OCI-LY1 (cell line): ENCODE measurements at regions not wholly inside any gene's neighbourhood (a gene's known extent, or its start where the extent isn't known, plus 50 kb on each side); places are given as distances from the start of the nearest gene placed in this dataset.

Experiments
- H2AFZ ChIP-seq: fragments of 200-600 bp; sonication (generic), shearing (Covaris generic); 2 replicates; pipeline ENCODE4 v1.6.0; 2014; ENCODE audit warnings: antibody characterized with exemption, mild to moderate bottlenecking, low read length
- H3F3A ChIP-seq: fragments of 200-600 bp; sonication (generic), shearing (Covaris generic); 2 replicates; pipeline ENCODE4 v1.6.0; 2014; ENCODE audit warnings: mild to moderate bottlenecking, antibody characterized with exemption, low read length, moderate library complexity; ENCODE audit not compliant: insufficient read depth
- H3K27ac ChIP-seq: fragments of 200-600 bp; sonication (generic); 2 replicates; pipeline ENCODE4 v1.5.1; 2014; ENCODE audit warnings: low read length, mixed run types, mild to moderate bottlenecking, low read depth; ENCODE audit not compliant: poor library complexity, severe bottlenecking
- H3K27me3 ChIP-seq: fragments of 200-600 bp; sonication (generic); 2 replicates; pipeline ENCODE4 v1.6.0; 2014; ENCODE audit warnings: antibody characterized with exemption, mild to moderate bottlenecking, low read length, moderate library complexity; ENCODE audit not compliant: insufficient read depth
- H3K36me3 ChIP-seq: fragments of 200-600 bp; sonication (generic); 2 replicates; pipeline ENCODE4 v1.6.1; 2014; ENCODE audit warnings: mild to moderate bottlenecking, antibody characterized with exemption, low read length, moderate library complexity, mixed read lengths; ENCODE audit not compliant: insufficient read depth
- H3K4me1 ChIP-seq: fragments of 200-600 bp; sonication (generic); 2 replicates; pipeline ENCODE4 v1.5.1; 2014; ENCODE audit warnings: mild to moderate bottlenecking, low read length, moderate library complexity; ENCODE audit not compliant: insufficient read depth, severe bottlenecking
- H3K4me2 ChIP-seq: fragments of 200-600 bp; sonication (generic), shearing (Covaris generic); 2 replicates; pipeline ENCODE4 v1.6.1; 2014; ENCODE audit warnings: low read length
- H3K4me3 ChIP-seq: fragments of 200-600 bp; sonication (generic); 2 replicates; pipeline ENCODE4 v1.5.1; 2014; ENCODE audit warnings: low read length, low read depth, mild to moderate bottlenecking, mixed read lengths; ENCODE audit not compliant: poor library complexity, severe bottlenecking
- H3K79me2 ChIP-seq: fragments of 200-600 bp; shearing (Covaris generic); 2 replicates; pipeline ENCODE4 v1.6.1; 2016; ENCODE audit warnings: mixed run types, low read length, mixed read lengths; ENCODE audit not compliant: insufficient read depth
- H3K9ac ChIP-seq: fragments of 200-600 bp; sonication (generic), shearing (Covaris generic); 2 replicates; pipeline ENCODE4 v1.6.1; 2014; ENCODE audit warnings: mild to moderate bottlenecking, low read length, mixed read lengths
- H3K9me2 ChIP-seq: fragments of 200-600 bp; sonication (generic), shearing (Covaris generic); 2 replicates; pipeline ENCODE4 v1.6.1; 2014; ENCODE audit warnings: low read depth, mild to moderate bottlenecking, low read length, mixed read lengths
- H3K9me3 ChIP-seq: fragments of 200-600 bp; shearing (Covaris generic); 2 replicates; pipeline ENCODE4 v1.6.1; 2014; ENCODE audit warnings: low read length, mixed read lengths
- H4K20me1 ChIP-seq: fragments of 200-600 bp; sonication (generic), shearing (Covaris generic); 2 replicates; pipeline ENCODE4 v1.6.0; 2016; ENCODE audit warnings: mild to moderate bottlenecking, low read length; ENCODE audit not compliant: insufficient read depth
- EZH2 ChIP-seq: fragments of 200-600 bp; sonication (generic), shearing (Covaris generic); IDR thresholded peaks from 2 replicates; pipeline ENCODE4 v1.8.0; 2017; ENCODE audit warnings: borderline replicate concordance, mixed run types, mild to moderate bottlenecking, antibody characterized with exemption, low read length, moderate library complexity, mixed read lengths
- TF ChIP-seq, protein P1 (sequence below): fragments of 200-600 bp; sonication (generic), shearing (Covaris generic); IDR thresholded peaks from 2 replicates; pipeline ENCODE4 v1.5.1; 2017; ENCODE audit warnings: mild to moderate bottlenecking, antibody characterized with exemption, low read length, moderate library complexity, mixed read lengths

DNA sequence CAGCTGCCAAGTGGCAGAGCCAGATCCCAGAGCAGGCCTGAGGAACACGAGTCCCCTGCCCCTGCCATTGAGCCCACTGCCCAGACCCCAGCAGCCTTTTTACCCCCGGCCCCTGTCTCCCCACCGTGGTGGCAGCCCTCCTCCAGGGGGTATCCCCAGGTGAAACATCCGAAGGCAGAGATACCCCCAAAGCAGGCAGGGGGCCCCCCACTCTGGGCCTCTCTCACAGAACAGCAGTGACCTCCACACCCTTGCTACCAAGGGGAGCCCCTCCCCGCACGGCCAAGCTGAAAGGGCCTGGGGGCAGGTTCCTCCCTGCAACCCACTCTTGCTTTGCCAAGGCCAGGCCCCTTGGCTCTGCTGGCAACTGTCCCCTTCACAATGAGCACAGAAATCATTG lies 142.2 kb downstream of the ENGASE start:
- Histone ChIP-seq H3K79me2 (no peaks in the 10 kb centered on the region), H3F3A (no peaks in the 10 kb centered on the region), H3K27ac (no peak overlapping the region), H2AFZ (no peak overlapping the region), H4K20me1 (no peaks in the 10 kb centered on the region), H3K4me1 (no peaks in the 10 kb centered on the region), H3K9me2 (no peaks in the 10 kb centered on the region), H3K4me3 (no peak overlapping the region), H3K9me3 (no peaks in the 10 kb centered on the region), H3K9ac (no peak overlapping the region), H3K4me2 (no peak overlapping the region), H3K27me3 (no peaks in the 10 kb centered on the region; the same call in 1 of the 2 replicates), H3K36me3 (no peaks in the 10 kb centered on the region)
- TF ChIP-seq, protein P1, sequence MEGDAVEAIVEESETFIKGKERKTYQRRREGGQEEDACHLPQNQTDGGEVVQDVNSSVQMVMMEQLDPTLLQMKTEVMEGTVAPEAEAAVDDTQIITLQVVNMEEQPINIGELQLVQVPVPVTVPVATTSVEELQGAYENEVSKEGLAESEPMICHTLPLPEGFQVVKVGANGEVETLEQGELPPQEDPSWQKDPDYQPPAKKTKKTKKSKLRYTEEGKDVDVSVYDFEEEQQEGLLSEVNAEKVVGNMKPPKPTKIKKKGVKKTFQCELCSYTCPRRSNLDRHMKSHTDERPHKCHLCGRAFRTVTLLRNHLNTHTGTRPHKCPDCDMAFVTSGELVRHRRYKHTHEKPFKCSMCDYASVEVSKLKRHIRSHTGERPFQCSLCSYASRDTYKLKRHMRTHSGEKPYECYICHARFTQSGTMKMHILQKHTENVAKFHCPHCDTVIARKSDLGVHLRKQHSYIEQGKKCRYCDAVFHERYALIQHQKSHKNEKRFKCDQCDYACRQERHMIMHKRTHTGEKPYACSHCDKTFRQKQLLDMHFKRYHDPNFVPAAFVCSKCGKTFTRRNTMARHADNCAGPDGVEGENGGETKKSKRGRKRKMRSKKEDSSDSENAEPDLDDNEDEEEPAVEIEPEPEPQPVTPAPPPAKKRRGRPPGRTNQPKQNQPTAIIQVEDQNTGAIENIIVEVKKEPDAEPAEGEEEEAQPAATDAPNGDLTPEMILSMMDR, result no peak
- TF ChIP-seq EZH2, result no peak

DNA sequence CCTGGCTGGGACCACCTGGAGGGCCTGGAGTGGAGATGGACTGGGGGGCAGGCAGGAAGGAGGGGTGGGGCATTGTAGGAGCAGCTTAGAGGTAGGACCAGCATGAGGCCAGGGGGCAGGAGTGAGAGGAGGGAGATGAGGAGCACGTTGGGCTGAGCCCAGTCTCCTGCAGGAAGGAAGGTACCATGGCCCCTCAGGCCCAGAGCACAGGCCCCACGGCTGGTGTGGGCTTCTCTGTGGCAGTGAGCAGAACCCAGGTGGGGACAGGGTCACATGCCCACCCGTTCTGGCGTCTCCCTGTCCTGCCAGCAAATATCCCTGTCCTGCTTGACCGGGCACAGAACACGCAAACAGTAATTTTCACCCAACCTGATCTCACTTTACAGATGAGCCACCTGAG lies 141.8 kb downstream of the ENGASE start:
- H3K4me1 ChIP-seq, result no peaks in the 10 kb centered on the region
- no peaks in the 10 kb centered on the region for H4K20me1 ChIP-seq
- H3K9ac ChIP-seq, result no peak overlapping the region
- no peak overlapping the region for H3K4me2 ChIP-seq
- H2AFZ ChIP-seq, result no peak overlapping the region
- no peak overlapping the region for H3K4me3 ChIP-seq
- H3K9me2 ChIP-seq, result no peaks in the 10 kb centered on the region
- TF ChIP-seq, protein P1, result no peak
- TF ChIP-seq EZH2, result no peak
- no peaks in the 10 kb centered on the region for H3K36me3 ChIP-seq
- H3K27me3 ChIP-seq, result no peaks in the 10 kb centered on the region; the same call in 1 of the 2 replicates
- no peaks in the 10 kb centered on the region for H3F3A ChIP-seq
- no peaks in the 10 kb centered on the region for H3K79me2 ChIP-seq
- H3K9me3 ChIP-seq, result no peaks in the 10 kb centered on the region
- no peak overlapping the region for H3K27ac ChIP-seq

DNA sequence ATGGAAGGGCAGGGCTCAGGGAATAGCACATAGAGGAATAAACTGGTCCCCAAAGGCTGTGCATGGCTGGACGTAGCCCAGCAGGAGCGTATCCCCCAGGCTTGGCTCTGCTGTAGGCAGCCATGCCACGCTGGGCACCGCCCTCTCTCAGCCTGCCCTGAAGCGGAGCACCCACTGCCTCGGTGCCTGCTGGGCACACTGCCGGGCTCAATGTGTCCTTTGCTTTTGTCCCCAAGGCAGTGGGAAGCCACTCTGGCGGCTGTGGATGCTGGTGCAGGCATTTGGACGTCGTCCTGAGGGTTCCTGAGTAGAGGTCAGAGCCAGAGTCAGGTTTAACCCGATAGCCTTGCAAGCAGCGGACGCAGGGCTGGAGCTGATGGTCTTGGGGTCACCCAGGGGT lies 141.0 kb downstream of the ENGASE start:
- no peak overlapping the region for H3K27ac ChIP-seq
- no peaks in the 10 kb centered on the region for H3K79me2 ChIP-seq
- no peaks in the 10 kb centered on the region for H3K36me3 ChIP-seq
- H3F3A ChIP-seq, result no peaks in the 10 kb centered on the region
- H3K9ac ChIP-seq, result no peak overlapping the region
- H4K20me1 ChIP-seq, result no peaks in the 10 kb centered on the region
- no peak overlapping the region for H3K4me3 ChIP-seq
- H3K4me1 ChIP-seq, result no peaks in the 10 kb centered on the region
- no peaks in the 10 kb centered on the region; the same call in 1 of the 2 replicates for H3K27me3 ChIP-seq
- no peaks in the 10 kb centered on the region for H3K9me3 ChIP-seq
- H2AFZ ChIP-seq, result no peak overlapping the region
- TF ChIP-seq, protein P1, result no peak
- TF ChIP-seq EZH2, result no peak
- H3K9me2 ChIP-seq, result no peaks in the 10 kb centered on the region
- no peak overlapping the region for H3K4me2 ChIP-seq
